ENCODE measurements at regions not wholly inside any gene's neighbourhood (a gene's known extent, or its start where the extent isn't known, plus 50 kb on each side); places are given as distances from the start of the nearest gene placed in this dataset.

DNA sequence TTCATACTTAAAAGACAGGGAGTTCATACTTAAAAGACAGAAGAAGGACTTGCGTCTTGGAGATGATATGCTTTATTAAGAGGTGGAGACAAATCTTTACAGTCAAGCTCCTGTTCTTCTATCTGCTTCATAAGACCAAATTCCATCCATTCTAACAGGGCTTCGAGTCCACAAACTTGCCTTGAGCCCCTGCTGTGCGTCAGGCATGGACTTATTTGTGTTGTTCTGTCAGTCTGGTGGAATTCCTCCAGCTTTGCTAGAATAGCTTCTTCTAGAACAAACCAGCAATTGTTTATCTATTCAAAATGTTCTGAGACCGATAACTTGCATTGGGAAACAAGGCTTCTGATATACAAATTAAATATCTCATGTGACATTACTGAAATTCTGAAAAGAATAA is 73.9 kb upstream of the SOX11 start:
- TF ChIP-seq CTCF (conservative IDR thresholded peaks at IDR 0.05) (no peak), EZH2 (IDR thresholded peaks at IDR 0.05; ENCODE audit: low read depth) (no peak)
